Subcutaneous abdominal adipose tissue (tissue), 5 donors: ENCODE measurements at regions not wholly inside any gene's neighbourhood (a gene's known extent, or its start where the extent isn't known, plus 50 kb on each side); places are given as distances from the start of the nearest gene placed in this dataset.

ENCODE experiments used
- H3K27ac ChIP-seq: one replicate; pipeline ENCODE4 v1.7.0; 2013; ENCODE audit warnings: low read depth, mild to moderate bottlenecking, inconsistent platforms, low read length, moderate library complexity
- H3K27me3 ChIP-seq, 5 donors: one replicate each; pipeline ENCODE4 v1.7.0; 2013; ENCODE audit warnings: low read length in 5 of 5, inconsistent platforms in 1 of 5; ENCODE audit not compliant: control insufficient read depth in 5 of 5, insufficient read depth in 4 of 5
- H3K36me3 ChIP-seq, 5 donors: one replicate each; pipeline ENCODE4 v1.7.0; 2013; ENCODE audit warnings: low read length in 5 of 5; ENCODE audit not compliant: control insufficient read depth in 5 of 5, insufficient read depth in 5 of 5
- H3K4me1 ChIP-seq, 5 donors: one replicate each; pipeline ENCODE4 v1.7.0; 2013; ENCODE audit warnings: low read length in 5 of 5, mild to moderate bottlenecking in 3 of 5, moderate library complexity in 1 of 5; ENCODE audit not compliant: control insufficient read depth in 5 of 5, insufficient read depth in 5 of 5
- H3K4me3 ChIP-seq, 5 donors: one replicate each; pipeline ENCODE4 v1.7.0; 2013; ENCODE audit warnings: low read length in 5 of 5, low read depth in 1 of 5
- H3K9ac ChIP-seq, 5 donors: one replicate each; pipeline ENCODE4 v1.7.0; 2013; ENCODE audit warnings: low read length in 5 of 5, mild to moderate bottlenecking in 4 of 5, moderate library complexity in 3 of 5
- H3K9me3 ChIP-seq, 5 donors: one replicate each; pipeline ENCODE4 v1.7.0; 2013; ENCODE audit warnings: low read length in 5 of 5; ENCODE audit not compliant: control insufficient read depth in 5 of 5
- donor health status: healthy.
- donor health status: healthy.
- donor health status: healthy.
- donor health status: healthy.
- donor health status: healthy.

- no peak overlapping the region for H3K27ac ChIP-seq
- H3K36me3 ChIP-seq: no peaks in the 10 kb centered on the region
- no peaks in the 10 kb centered on the region for H3K27me3 ChIP-seq
- no peak overlapping the region for H3K9ac ChIP-seq
- H3K4me1 ChIP-seq: no peaks in the 10 kb centered on the region
- no peak overlapping the region for H3K4me3 ChIP-seq
- no peaks in the 10 kb centered on the region for H3K9me3 ChIP-seq
Observed at GRCh38 chr3:1632128-1632527, 466.5 kb upstream of the CNTN4 start.

DNA sequence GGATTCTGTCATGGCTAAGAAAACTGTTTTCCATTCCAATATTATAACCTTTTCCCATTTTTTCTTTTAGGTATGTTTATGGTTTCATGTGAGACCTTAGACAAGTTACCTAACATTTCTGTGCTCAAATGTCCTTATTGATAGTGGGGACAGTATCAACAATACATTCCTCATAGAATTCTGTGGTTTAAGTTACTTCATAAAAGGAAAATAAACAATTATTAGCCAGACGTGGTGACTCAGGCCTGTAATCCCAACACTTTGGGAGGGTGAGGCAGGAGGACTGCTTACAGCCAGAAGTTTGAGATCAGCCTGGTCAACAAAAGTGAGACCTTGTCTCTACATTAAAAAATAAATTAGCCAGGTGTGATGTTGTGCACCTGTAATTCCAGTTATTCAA, 436.8 kb upstream of the CNTN4 start:
- Histone ChIP-seq H3K4me3 (no peak overlapping the region), H3K27me3 (no peaks in the 10 kb centered on the region), H3K4me1 (peaks cover 0 to 9% (median 0%) of the 10 kb centered on the region in 5 donors), H3K36me3 (no peaks in the 10 kb centered on the region), H3K9ac (no peak overlapping the region), H3K9me3 (no peaks in the 10 kb centered on the region), H3K27ac (no peak overlapping the region)

- Histone ChIP-seq H3K9ac (no peak overlapping the region), H3K36me3 (no peaks in the 10 kb centered on the region)
Observed at GRCh38 chr3:1664266-1664665, 434.4 kb upstream of the CNTN4 start.

DNA sequence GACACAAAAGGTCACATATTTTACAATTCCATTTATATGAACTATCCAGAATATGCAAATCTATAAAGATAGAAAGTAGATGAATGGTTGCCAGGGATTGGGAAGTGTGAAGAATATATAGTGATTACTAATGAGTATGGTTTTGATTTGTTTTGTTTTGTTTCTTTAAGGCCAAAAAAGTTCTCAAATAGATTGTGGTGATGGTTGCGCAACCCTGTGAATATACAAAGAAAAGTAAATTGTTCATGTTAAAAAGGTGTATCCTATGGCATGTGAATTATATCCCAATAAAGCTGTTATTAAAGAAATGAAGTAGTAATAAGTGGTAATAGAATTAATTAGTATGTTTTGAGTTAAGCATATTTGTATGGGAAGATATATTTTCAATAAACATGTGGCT, 431.8 kb upstream of the CNTN4 start:
- Histone ChIP-seq H3K9me3 (no peaks in the 10 kb centered on the region), H3K27ac (no peak overlapping the region), H3K27me3 (no peaks in the 10 kb centered on the region), H3K9ac (no peak overlapping the region), H3K36me3 (no peaks in the 10 kb centered on the region), H3K4me1 (peaks cover 0 to 9% (median 0%) of the 10 kb centered on the region in 5 donors), H3K4me3 (no peak overlapping the region)

More at GRCh38 chr3:1664266-1664665, 434.4 kb upstream of the CNTN4 start:
- no peaks in the 10 kb centered on the region for H3K27me3 ChIP-seq
- H3K9me3 ChIP-seq: no peaks in the 10 kb centered on the region
- peaks cover 0 to 9% (median 0%) of the 10 kb centered on the region in 5 donors for H3K4me1 ChIP-seq
- H3K4me3 ChIP-seq: no peak overlapping the region
- no peak overlapping the region for H3K27ac ChIP-seq

DNA sequence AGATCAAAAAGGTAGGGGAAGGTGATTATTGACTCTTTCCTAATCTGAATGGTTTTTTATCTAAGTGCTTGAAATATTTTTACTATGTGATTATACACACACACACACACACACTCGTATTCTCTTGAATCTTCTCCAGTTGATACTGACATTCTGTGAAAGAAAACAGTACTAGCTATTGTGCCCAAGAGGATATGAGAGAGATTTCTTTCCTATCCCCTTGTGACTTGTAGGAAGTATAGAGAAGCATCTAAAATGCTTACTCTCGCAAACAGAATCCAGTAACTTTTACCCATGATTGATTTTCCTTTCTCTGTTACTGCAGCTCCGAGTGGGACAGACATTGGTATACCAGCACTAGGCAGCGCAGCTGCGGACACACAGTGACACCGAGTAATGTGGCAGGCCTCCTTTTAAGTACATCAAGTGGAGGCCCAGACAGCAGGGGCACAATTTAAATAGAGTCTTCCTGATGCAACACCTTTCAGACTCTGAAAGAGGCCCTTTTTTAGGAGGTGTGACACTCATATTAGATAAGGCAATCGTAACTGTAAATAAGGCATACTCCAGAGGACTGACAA, 421.0 kb upstream of the CNTN4 start:
- Histone ChIP-seq H3K4me1 (no peaks in the 10 kb centered on the region), H3K36me3 (no peaks in the 10 kb centered on the region), H3K4me3 (no peak overlapping the region), H3K27me3 (no peaks in the 10 kb centered on the region), H3K27ac (no peak overlapping the region), H3K9me3 (peaks cover 0 to 6% (median 0%) of the 10 kb centered on the region in 5 donors), H3K9ac (no peak overlapping the region)

GRCh38 chr3:1692428-1692827, 406.2 kb upstream of the CNTN4 start:
- H3K9ac ChIP-seq: no peak overlapping the region
- peaks cover 0 to 5% (median 0%) of the 10 kb centered on the region in 5 donors for H3K9me3 ChIP-seq
- H3K27me3 ChIP-seq: no peaks in the 10 kb centered on the region
- H3K4me3 ChIP-seq: no peak overlapping the region
- H3K27ac ChIP-seq: no peak overlapping the region
- H3K4me1 ChIP-seq: no peaks in the 10 kb centered on the region
- no peaks in the 10 kb centered on the region for H3K36me3 ChIP-seq

- peaks cover 0 to 5% (median 0%) of the 10 kb centered on the region in 5 donors for H3K9me3 ChIP-seq
- H3K4me3 ChIP-seq: no peak overlapping the region
- H3K9ac ChIP-seq: no peak overlapping the region
- H3K27ac ChIP-seq: no peak overlapping the region
- no peaks in the 10 kb centered on the region for H3K4me1 ChIP-seq
- no peaks in the 10 kb centered on the region for H3K27me3 ChIP-seq
- H3K36me3 ChIP-seq: no peaks in the 10 kb centered on the region
Observed at GRCh38 chr3:1693145-1693544, 405.5 kb upstream of the CNTN4 start.

DNA sequence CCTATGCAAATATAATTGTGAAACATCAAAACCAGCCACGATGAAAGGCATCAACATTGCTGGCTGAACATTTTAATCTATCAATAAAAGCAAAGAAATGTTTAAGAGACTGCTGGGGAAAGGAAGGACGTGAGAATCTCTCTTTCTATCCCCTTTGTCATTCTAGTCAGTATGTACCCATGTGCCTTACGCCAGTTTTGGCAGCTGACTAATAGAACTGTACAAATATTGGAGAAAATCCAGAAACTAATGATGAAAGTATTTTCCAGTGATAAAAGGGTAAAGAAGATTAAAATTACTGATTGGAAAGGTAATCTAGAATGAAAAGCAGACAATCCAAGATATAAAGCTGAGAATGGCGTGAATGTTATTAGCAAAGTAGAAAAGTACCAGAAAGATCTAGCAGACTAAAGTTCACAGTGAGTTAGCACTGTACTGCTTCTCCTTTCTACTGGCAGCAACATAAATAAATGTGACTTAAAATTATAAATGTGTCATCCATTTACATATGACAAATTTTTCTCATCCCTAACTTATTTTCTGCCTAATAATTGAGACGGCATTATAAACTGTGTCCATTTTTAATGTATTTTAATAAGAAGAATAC, 401.9 kb upstream of the CNTN4 start:
- H3K9me3 ChIP-seq: peaks cover 0 to 5% (median 0%) of the 10 kb centered on the region in 5 donors
- H3K27ac ChIP-seq: no peak overlapping the region
- no peaks in the 10 kb centered on the region for H3K27me3 ChIP-seq
- H3K4me1 ChIP-seq: no peaks in the 10 kb centered on the region
- no peak overlapping the region for H3K4me3 ChIP-seq
- H3K36me3 ChIP-seq: no peaks in the 10 kb centered on the region
- no peak overlapping the region for H3K9ac ChIP-seq

GRCh38 chr3:1699361-1699920, 399.2 kb upstream of the CNTN4 start:
- Histone ChIP-seq H3K4me3 (no peak overlapping the region), H3K4me1 (no peaks in the 10 kb centered on the region), H3K9ac (no peak overlapping the region), H3K27ac (no peak overlapping the region), H3K36me3 (no peaks in the 10 kb centered on the region), H3K27me3 (no peaks in the 10 kb centered on the region), H3K9me3 (peaks cover 0 to 2% (median 0%) of the 10 kb centered on the region in 5 donors)

DNA sequence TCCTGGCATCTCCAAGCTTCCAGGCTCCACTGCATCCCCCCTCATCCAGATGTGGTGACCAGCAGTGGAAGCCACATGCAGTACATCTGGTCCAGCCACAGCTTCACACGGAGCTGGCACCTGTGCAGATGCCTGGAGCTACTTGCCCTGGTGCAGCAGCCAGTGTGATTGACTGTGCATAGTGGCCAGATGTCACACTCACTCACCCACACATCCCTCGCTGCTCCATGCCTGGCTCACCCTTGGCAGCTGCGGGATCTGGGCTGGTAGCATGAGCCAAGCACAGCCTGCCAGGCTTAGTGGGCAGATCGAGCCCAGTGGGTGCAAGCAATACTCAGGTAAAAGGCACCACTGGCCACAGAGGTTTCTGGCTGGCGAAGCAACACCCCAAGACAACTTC, 398.0 kb upstream of the CNTN4 start:
- H3K36me3 ChIP-seq: no peaks in the 10 kb centered on the region
- no peaks in the 10 kb centered on the region for H3K27me3 ChIP-seq
- H3K4me1 ChIP-seq: no peaks in the 10 kb centered on the region
- H3K9me3 ChIP-seq: peaks cover 0 to 3% (median 0%) of the 10 kb centered on the region in 5 donors
- H3K4me3 ChIP-seq: no peak overlapping the region
- no peak overlapping the region for H3K9ac ChIP-seq
- no peak overlapping the region for H3K27ac ChIP-seq
